Spleen (tissue), 7 donors: ENCODE measurements at regions not wholly inside any gene's neighbourhood (a gene's known extent, or its start where the extent isn't known, plus 50 kb on each side); places are given as distances from the start of the nearest gene placed in this dataset.

Experiments used
- POLR2A ChIP-seq, 3 donors: fragments of 450-650 bp; IDR thresholded peaks; one replicate each; pipeline ENCODE4 v1.5.1; 2017; ENCODE audit warnings: antibody characterized with exemption in 3 of 3, mild to moderate bottlenecking in 1 of 3
- TF ChIP-seq, protein P1 (sequence below), 11 experiments: fragments of 200-600 bp in 7 of 11; fragments of 450-650 bp in 4 of 11; sonication (generic) in 4 of 11; IDR thresholded peaks in 8 of 11; conservative IDR thresholded peaks in 3 of 11; 1 replicate in 7 of 11; 2 replicates in 4 of 11; pipeline versions ENCODE4 v1.4.0 to v1.8.0; 2016 to 2021; ENCODE audit warnings: antibody characterized with exemption in 11 of 11, inconsistent platforms in 4 of 11, mild to moderate bottlenecking in 1 of 11
- donor health status: DM: no; HTN: no; CAD: no; lungs with moderate emphysema.
- donor health status: DM: no; HTN: no; CAD: no.
- donor health status: DM: no; HTN: no; CAD: no.

GRCh38 chr1:10861822-10862221 is 65.4 kb upstream of the CASZ1 start:
- TF ChIP-seq, protein P1, sequence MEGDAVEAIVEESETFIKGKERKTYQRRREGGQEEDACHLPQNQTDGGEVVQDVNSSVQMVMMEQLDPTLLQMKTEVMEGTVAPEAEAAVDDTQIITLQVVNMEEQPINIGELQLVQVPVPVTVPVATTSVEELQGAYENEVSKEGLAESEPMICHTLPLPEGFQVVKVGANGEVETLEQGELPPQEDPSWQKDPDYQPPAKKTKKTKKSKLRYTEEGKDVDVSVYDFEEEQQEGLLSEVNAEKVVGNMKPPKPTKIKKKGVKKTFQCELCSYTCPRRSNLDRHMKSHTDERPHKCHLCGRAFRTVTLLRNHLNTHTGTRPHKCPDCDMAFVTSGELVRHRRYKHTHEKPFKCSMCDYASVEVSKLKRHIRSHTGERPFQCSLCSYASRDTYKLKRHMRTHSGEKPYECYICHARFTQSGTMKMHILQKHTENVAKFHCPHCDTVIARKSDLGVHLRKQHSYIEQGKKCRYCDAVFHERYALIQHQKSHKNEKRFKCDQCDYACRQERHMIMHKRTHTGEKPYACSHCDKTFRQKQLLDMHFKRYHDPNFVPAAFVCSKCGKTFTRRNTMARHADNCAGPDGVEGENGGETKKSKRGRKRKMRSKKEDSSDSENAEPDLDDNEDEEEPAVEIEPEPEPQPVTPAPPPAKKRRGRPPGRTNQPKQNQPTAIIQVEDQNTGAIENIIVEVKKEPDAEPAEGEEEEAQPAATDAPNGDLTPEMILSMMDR (IDR thresholded peaks at IDR 0.05 in 8 of 11, conservative IDR thresholded peaks at IDR 0.05 in 3 of 11), result no peak
- no peak for TF ChIP-seq POLR2A (IDR thresholded peaks at IDR 0.05)
